ENCODE measurements at regions not wholly inside any gene's neighbourhood (a gene's known extent, or its start where the extent isn't known, plus 50 kb on each side); places are given as distances from the start of the nearest gene placed in this dataset.

DNA sequence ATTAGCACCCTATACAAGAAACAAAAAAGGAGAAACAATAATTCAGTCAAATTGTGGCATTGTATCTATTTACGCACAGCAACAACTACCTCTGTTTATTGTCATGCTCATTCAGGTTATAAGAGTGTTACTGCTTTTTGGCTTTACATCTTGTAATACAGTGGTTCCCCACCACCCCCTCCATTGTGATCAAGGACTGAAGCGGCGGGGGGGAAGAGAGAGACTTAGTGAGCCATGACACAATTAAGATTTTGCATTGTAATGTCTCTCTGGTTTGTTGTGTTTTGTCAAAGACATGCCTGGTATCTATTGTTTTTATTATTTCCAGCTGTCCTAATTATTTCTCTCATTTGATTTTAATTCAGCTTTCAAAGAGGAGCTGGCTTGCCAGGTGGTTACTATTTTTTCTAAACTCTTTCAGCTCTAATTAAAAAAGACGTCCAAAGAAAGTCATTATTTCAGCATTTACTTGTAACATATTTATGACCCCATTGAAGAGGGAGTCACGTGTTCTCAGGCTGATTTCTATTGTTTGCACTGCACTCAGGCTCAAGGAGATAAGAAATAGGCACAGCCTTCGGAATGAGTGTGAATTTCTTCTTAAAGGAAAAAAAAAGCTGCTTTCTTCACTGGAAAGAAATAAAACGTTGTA, 234.4 kb upstream of the TBL1XR1 start:
- TF ChIP-seq, protein P1, sequence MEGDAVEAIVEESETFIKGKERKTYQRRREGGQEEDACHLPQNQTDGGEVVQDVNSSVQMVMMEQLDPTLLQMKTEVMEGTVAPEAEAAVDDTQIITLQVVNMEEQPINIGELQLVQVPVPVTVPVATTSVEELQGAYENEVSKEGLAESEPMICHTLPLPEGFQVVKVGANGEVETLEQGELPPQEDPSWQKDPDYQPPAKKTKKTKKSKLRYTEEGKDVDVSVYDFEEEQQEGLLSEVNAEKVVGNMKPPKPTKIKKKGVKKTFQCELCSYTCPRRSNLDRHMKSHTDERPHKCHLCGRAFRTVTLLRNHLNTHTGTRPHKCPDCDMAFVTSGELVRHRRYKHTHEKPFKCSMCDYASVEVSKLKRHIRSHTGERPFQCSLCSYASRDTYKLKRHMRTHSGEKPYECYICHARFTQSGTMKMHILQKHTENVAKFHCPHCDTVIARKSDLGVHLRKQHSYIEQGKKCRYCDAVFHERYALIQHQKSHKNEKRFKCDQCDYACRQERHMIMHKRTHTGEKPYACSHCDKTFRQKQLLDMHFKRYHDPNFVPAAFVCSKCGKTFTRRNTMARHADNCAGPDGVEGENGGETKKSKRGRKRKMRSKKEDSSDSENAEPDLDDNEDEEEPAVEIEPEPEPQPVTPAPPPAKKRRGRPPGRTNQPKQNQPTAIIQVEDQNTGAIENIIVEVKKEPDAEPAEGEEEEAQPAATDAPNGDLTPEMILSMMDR (IDR thresholded peaks at IDR 0.05), result no peak
- H3K4me1 ChIP-seq, result peaks cover 0 to 31% of the 10 kb centered on the region in 2 donors
- H3K27ac ChIP-seq, result no peak overlapping the region
- no peaks in the 10 kb centered on the region for H3K27me3 ChIP-seq
- H3K9me3 ChIP-seq, result no peaks in the 10 kb centered on the region
- H3K36me3 ChIP-seq, result no peaks in the 10 kb centered on the region
- ATAC-seq (peak; percentile 85), DNase-seq (peak in 1 of 4 donors; percentile 82)
- H3K4me3 ChIP-seq, result no peak overlapping the region
- intact Hi-C loops (cut with DNase I), result no loop called here

DNA sequence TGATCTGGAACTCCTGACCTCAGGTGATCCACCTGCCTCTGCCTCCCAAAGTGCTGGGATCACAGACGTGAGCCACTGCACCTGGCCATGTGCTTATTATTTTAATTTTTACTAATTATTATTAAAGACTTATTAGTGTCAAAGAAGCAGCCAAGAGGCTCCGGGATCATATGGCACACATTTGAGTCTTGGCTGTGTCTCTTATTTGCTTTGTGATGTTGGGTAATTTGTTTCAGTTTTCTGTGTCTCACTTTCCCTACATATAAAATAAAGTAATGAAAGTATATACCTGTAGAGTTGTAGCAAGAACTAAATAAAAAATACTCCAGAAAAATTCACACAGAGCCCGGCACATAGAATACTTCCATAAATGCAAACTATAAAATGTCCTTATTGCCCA, 238.0 kb upstream of the TBL1XR1 start:
- Histone ChIP-seq H3K36me3 (no peaks in the 10 kb centered on the region), H3K27me3 (no peaks in the 10 kb centered on the region), H3K9me3 (no peaks in the 10 kb centered on the region), H3K27ac (no peak overlapping the region), H3K4me1 (peaks cover 0 to 7% of the 10 kb centered on the region in 2 donors), H3K4me3 (no peak overlapping the region)
- DNase-seq, result no peak
- ATAC-seq, result no peak
- TF ChIP-seq, protein P1 (IDR thresholded peaks at IDR 0.05), result no peak
- intact Hi-C loops (cut with DNase I), result no loop called here

DNA sequence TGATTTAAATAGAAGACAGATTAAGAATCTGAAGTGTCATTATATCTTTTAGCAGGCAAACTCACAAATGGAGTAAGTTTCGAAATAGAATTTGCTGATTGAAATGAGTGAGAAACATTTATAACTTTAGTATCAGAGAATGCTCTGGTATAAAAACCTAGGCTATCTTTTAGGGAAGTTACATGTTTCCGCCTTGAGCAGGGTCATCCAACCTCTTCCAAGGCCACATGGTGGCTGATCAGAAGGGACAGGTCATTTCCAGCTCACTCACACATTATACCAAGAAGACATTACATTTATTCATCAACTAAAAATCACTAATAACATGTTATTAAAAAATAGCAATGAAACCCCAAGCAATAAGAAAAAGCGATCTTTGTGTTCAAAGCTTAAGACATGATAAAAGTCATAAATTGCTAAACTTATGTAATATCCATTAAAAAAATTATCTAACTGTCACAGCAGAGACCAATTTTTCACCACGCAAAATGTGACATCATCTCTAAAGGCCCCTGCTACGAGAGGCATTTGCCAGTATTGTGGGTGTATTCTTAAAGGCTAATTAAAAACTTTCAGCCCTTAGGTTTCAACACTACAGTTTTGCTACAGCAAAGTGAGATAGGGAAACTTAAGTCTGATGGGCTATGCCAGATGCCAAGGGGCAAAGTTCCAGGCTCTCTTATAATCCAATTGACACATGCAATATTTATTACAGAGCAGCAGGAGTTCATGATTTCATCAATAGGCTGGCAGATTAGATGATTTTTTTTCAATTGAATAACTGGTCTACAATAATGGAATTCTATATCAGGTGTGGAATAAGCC, 240.4 kb upstream of the TBL1XR1 start:
- H3K4me3 ChIP-seq, result no peak overlapping the region
- intact Hi-C loops (cut with DNase I), result no loop called here
- H3K27ac ChIP-seq, result no peak overlapping the region
- H3K27me3 ChIP-seq, result no peaks in the 10 kb centered on the region
- ATAC-seq (no peak), DNase-seq (no peak)
- TF ChIP-seq, protein P1 (IDR thresholded peaks at IDR 0.05), result no peak
- no peaks in the 10 kb centered on the region for H3K9me3 ChIP-seq
- no peaks in the 10 kb centered on the region for H3K36me3 ChIP-seq
- H3K4me1 ChIP-seq, result peaks cover 0 to 7% of the 10 kb centered on the region in 2 donors

DNA sequence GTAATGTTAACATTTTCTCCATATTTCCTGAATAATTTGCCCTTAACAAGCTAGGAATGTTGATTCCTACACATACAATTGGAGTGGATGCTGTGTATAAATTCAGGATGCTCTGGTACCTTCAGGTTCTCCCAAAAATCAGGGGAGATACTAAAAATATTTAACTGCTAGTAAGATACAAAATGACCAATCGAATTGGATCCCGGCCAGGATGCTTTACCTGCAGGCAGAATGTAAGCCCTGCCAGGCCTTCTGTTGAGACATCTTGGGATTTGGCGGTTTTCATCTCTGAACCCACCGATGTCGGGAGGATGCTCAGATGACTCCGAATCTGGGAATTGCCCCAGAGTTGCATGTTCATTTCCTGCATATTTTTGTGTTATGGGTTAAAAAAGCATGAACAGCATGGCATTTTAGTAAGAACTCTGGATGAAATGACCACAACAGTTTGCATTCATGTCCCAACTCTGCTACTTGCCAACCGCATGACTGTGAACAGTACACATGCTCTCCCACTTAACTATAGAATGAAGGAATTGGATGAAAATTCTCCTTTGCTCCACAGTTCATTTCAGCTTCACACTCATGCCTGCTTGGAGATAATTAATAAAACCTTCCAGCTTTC, 241.4 kb upstream of the TBL1XR1 start:
- H3K4me1 ChIP-seq, result peaks cover 0 to 13% of the 10 kb centered on the region in 2 donors
- TF ChIP-seq, protein P1 (IDR thresholded peaks at IDR 0.05), result no peak
- H3K4me3 ChIP-seq, result no peak overlapping the region
- H3K36me3 ChIP-seq, result no peaks in the 10 kb centered on the region
- H3K9me3 ChIP-seq, result no peaks in the 10 kb centered on the region
- no peak for DNase-seq
- no peak for ATAC-seq
- no peak overlapping the region for H3K27ac ChIP-seq
- intact Hi-C loops (cut with DNase I), result no loop called here
- H3K27me3 ChIP-seq, result no peaks in the 10 kb centered on the region

DNA sequence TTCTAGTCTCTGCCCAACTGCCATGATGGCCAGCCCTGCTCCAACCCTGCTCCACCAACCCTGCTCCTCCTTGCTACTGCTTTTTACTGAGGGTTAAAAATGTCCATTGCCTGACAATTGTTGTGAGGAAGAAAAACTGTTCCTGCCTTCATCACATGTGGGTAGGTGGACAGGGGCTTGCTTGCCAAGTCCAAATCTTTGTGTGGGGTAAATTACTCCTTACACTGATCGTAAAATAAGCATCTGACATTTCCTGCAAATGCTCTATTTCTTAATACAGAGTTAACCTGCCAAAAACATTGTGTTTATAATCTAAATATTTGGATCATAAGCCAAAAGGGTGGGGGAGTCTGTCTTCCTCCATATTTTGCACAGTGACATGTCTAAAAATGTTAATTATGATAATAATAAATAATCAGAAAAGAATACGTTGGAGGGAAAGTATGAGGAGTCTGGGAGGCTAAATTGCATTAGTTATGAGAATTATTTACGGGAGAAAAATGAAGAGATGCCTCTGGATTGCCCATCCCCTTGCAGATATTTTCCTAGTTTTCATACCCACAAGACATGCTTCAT, 242.5 kb upstream of the TBL1XR1 start:
- TF ChIP-seq, protein P1 (IDR thresholded peaks at IDR 0.05), result no peak
- H3K36me3 ChIP-seq, result no peaks in the 10 kb centered on the region
- intact Hi-C loops (cut with DNase I), result no loop called here
- ATAC-seq (no peak), DNase-seq (peak in 1 of 4 donors; percentile 56)
- H3K27me3 ChIP-seq, result no peaks in the 10 kb centered on the region
- H3K4me3 ChIP-seq, result no peak overlapping the region
- H3K9me3 ChIP-seq, result no peaks in the 10 kb centered on the region
- H3K27ac ChIP-seq, result no peak overlapping the region
- H3K4me1 ChIP-seq, result peaks cover 0 to 13% of the 10 kb centered on the region in 2 donors
